Kidney capillary endothelial cell (primary cell): ENCODE measurements at regions not wholly inside any gene's neighbourhood (a gene's known extent, or its start where the extent isn't known, plus 50 kb on each side); places are given as distances from the start of the nearest gene placed in this dataset.
A peak's percentile ranks its signal among the peaks of the same experiment; 100 is the strongest.
"Not testable (repeated sequence)": the region's sequence is repeated elsewhere in the genome, so short reads cannot be mapped to it uniquely, and the experiment has no call there.

ENCODE experiments used
- DNase-seq: peaks from one replicate; pipeline ENCODE4 v3.0.0-alpha.2; 2018; ENCODE audit warnings: low spot score

DNA sequence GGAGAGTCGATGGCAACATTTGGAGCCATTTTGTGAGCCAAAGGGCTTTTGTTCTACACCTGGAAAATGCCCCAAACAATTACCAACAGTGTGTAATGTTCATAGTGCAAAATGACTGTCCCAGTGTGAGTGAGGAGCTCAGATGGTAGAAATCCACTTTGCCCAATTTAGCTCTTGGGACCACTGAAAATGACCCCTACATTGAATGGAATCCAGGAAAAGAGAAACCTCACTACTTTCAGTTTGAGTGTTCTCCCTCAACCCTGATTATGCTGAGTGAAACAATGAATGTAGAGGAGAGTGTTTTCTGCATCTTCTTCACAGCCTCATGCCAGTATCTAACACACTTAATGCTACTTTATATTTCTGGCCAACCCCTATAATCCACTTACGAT lies 84.9 kb upstream of the NRN1 start:
- no peak for DNase-seq

GRCh38 chr6:6090861-6091607 lies 84.3 kb upstream of the NRN1 start:
- no peak for DNase-seq

DNA sequence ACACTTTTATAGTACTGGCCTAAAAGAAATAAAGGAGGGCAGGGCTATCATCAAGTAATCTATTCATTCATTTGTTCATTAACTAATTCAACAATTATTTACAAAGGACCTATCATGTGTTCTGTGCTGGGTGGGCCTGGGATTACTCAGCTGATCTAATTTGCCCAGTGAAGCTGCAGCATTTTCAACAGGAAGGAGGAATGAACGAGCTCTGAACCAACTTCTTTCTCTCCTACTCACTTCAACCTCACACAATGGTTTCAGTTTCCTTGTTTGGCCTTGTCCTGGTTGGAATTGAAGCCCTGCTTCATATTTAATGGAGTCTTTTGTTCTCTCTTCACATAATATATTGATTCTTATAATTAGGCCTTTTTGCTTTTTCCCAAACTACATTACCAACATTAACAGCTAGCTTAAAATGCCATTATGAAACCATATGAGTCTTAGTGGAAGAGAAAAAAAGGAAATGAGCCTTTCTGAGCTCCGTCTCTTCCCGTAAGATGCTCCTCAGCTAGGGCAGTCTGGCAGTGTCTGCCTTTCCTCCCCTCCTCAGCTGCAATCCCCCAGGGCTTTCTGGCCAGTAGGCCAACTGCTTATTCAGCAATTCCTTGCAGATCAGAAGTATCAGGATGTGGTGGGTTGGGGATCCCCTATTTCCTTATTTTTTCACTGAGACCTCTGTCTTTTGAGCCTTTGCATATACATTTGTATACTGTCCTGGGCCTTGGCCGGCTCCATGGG lies 79.4 kb upstream of the NRN1 start:
- DNase-seq = no peak

DNA sequence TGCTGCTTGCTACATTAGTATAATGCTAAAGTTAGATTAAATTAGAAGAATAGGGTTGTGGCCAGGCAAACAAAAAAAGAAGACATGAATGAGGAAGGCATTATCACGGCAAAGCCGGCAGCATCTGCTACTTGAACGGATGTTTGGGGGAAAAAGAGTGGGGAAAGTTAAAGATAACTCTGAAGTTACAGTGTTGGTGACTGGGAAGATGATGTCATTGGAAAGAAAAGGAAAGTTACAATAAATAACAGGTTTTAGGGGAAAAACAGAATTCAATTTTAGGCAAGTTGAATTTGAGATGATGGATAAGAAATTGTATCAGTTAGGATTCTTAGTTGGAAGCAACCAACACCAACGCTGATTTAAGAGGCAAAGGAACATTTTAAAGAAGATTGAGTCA lies 74.2 kb upstream of the NRN1 start:
- DNase-seq = no peak

- DNase-seq = no peak
Measured at GRCh38 chr6:6074190-6074589, 67.5 kb upstream of the NRN1 start.

- not testable (repeated sequence) for DNase-seq
Measured at GRCh38 chr6:6068157-6068556, 61.4 kb upstream of the NRN1 start.

GRCh38 chr6:6058054-6058444 lies 51.3 kb upstream of the NRN1 start:
- no peak for DNase-seq

DNA sequence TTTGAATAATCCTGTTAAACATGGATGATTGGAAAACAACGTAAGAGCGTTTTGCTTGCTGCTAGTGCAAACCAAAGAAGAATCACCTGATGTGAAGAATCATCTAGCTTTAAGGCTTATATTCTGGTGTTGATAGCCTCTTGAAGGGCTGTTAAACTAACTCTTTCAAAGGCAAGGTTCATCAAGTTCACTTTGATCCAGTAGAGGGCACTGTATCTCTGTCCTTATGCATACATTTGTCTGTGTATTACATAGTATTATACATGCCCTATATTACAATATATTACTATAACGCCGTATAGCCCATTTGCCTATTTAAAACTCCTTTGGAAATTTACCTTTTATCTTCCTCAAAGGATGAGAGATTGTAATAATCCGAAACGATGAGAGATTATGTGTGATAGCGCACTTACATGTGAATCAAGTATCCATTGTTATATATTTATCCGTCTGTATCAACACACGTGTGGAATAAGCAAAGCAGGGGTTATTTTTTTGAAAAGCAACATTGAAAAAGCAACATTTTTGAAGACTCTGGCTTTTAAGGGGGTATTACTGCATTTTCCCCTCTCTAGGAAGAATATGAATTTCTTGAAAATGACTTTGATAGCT lies 50.8 kb upstream of the NRN1 start:
- DNase-seq = peak; percentile 60
